Left colon (tissue), 2 donors: ENCODE measurements at regions not wholly inside any gene's neighbourhood (a gene's known extent, or its start where the extent isn't known, plus 50 kb on each side); places are given as distances from the start of the nearest gene placed in this dataset.
"Not testable (repeated sequence)": the region's sequence is repeated elsewhere in the genome, so short reads cannot be mapped to it uniquely, and the experiment has no call there.

Experiments
- ATAC-seq: fragments of 200-7000 bp; cut with Tn5 transposase; one replicate; pipeline ENCODE4 v1.9.1; 2020; ENCODE audit warnings: mild to moderate bottlenecking, moderate library complexity
- DNase-seq, 2 donors: peaks; one replicate each; pipeline ENCODE4 v3.0.0-alpha.2; 2020
- intact Hi-C, 2 donors: fragments of 100-400 bp; cut with DNase I in 1 of 2; cut with micrococcal nuclease in 1 of 2; formaldehyde crosslinking; loops; one replicate each; pipeline versions ENCODE4 v1.11.2 to v1.14.0; 2022; cut with DNase I, micrococcal nuclease
- donor health status: DM: no; HTN: no; CAD: no.
- donor health status: DM: yes; HTN: yes; CAD: no.

DNA sequence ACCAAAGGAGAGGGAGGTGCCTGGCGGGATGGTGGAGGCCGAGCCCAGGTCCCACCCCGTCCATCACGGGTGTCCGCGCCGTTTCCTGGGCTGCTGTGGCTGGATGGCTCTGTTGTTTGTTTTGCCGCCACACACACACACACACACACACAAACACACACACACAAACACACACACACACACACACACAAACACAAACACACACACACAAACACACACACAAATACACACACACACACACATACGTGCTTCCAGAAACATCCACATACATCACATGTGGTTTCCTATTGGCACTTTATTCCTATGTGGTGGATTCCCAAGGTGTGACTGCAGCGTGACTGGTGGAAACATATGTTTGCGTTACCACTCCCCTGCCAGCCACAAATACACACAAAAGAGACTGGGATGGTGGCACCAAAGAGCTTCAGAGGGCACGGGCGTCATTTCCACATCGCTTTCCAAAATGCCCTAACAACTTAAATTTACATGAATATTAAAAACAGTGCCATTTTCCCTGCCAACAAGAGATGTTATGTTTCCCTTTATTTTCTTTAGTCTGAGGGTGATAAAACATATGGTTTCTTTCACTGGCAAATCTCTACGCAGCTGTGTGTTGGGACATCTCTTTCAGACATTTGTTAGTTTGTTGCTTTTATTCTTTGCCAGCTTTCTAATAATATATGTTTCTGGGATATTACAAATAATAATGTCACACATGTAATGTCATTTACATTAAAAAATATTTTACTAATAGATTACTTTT is 356.8 kb downstream of the BRD1 start:
- no peak for DNase-seq
- intact Hi-C loops = no loop called here
- ATAC-seq = no peak

GRCh38 chr22:49469896-49470740 is 357.6 kb downstream of the BRD1 start:
- ATAC-seq (no peak), DNase-seq (no peak)
- intact Hi-C loops = no loop called here

DNA sequence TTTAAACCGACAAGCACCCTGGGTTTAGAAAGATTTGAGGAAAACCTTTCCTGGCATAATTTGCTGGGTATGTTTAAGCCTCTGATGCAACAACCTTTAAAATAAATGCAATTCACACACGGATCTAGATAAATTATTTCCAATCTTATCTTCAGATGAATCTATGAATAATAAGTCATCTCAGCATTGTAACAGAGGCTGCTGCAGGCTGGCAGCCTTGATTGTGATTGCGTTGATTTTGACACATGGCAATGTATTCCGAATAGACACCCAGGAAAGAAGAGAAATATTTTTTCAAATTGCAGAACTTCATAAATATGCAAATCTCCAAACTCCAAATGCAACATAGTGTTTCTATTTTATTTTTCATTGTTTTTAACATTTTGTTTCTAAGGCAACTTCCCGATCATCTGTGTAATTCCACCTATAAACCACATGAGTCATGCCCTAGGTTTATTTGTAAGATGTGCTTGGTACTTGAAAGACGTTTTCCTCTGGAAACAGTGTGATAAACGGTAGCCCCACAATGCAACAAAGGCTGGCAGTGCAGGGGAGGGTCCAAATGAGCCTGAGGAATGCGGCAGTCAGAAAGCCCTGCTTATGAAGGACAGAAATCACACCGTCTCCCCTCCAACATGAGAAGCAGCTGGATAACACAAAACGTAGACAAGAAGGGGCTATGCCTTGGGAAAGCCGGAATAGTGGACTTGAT is 359.0 kb downstream of the BRD1 start:
- ATAC-seq = no peak
- no peak for DNase-seq
- intact Hi-C loops = no loop called here

DNA sequence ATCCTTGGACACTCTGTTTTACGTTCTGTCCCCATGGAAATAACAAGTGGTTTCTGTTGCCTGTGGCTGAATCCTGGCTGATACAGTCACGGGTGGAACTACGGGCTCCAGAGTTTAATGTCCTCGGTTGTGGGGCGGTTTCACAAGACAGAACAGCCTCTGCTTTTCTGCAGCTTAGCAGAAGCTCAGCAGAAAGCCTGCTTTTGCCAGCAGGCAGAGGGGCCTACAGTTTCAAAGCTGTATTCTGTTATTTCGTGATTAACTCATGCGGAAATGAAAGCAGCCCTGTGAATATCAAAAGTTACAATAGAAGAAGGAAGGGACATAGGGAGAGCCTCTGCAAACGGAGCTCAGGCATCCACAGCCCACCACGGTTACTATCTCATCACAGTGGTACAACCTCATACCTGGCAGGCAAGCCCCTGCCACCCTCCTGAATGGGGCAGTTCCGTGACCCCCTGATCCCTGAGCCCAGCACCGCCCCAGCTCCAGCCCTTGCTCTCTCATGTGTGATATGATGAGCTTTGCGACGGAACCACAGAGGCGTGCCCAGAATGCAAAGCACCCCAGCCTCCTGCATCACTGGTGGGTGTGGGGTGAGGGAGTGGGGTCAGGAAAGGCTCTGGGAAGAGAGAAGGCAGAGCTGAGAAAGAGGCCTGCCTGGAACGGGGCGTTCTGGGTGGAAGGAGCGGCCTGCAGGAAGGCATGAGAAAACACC is 360.6 kb downstream of the BRD1 start:
- ATAC-seq = no peak
- no peak for DNase-seq
- intact Hi-C loops = no loop called here

DNA sequence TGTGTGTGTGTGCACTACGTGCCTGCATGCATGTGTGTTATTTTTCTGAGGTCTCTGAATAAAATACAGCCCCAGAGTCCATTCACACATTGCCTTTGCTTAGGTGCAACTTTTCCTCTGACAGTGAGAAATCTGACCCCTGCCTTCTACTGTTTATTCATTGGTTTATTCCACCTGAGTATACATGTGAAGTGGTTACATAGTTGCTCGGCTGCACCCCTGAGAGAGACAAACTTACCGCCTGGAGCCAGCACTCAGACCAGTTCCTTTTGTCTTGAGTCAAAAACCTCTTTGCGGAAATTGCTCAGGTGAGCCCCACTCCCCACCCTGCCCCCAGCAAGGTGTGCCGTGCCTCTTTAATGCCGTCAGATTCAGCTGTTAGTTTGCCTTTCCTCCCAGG is 363.6 kb downstream of the BRD1 start:
- intact Hi-C loops = no loop called here
- ATAC-seq (no peak), DNase-seq (no peak)

GRCh38 chr22:49462795-49463194 is 364.9 kb downstream of the BRD1 start:
- DNase-seq = no peak
- no peak for ATAC-seq
- intact Hi-C loops = no loop called here

DNA sequence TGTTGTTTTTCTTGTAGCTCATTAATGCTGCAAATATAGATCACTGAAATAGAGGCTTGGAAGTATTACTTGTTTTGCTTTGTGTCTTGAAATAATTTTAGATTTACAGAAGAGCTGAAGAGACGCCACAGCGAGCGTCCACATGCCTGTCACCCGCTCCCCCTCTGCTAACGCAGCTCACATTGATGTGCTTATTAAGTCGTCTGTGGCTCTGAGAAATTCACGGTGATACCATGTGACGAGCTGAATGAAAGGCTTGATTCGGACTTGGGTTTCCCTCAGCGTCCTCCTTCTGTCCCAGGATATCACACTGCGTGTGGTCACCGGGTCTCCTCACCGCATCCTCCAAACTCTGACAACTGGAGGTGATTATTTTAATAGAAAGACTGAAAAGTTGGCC is 365.4 kb downstream of the BRD1 start:
- intact Hi-C loops = no loop called here
- no peak for DNase-seq

GRCh38 chr22:49461674-49462073 is 366.0 kb downstream of the BRD1 start:
- DNase-seq (no peak), ATAC-seq (no peak)
- intact Hi-C loops = no loop called here

More for the DNA sequence above, 365.4 kb downstream of the BRD1 start:
- no peak for ATAC-seq

- no peak for DNase-seq
- no peak for ATAC-seq
- intact Hi-C loops = no loop called here
Observed at GRCh38 chr22:49460592-49461281, 366.9 kb downstream of the BRD1 start.

- ATAC-seq (no peak), DNase-seq (no peak)
- intact Hi-C loops = no loop called here
Observed at GRCh38 chr22:49460091-49460490, 367.6 kb downstream of the BRD1 start.

GRCh38 chr22:49458708-49459099 is 369.0 kb downstream of the BRD1 start:
- intact Hi-C loops = no loop called here
- ATAC-seq (no peak), DNase-seq (no peak)

GRCh38 chr22:49457946-49458707 is 369.5 kb downstream of the BRD1 start:
- ATAC-seq (no peak), DNase-seq (no peak)
- intact Hi-C loops = no loop called here

DNA sequence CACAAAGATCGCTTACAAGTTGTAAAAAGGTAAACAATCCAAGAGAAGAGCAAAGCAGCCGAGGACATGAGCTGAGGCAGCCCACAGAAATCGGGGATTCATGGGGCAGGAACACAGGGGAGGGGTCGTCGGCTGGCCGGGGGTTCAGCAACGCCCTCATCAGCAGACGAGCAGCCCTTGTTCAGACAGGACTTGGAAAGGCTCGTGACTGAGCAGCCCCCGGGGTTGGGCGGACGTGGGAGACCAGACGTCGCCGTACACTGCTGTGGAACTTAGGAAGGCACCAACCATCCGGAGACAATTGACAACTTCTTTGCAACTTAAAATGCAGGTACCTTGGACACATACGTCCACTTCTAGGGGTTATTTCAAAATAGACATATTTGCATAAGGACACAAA is 370.5 kb downstream of the BRD1 start:
- intact Hi-C loops = no loop called here
- no peak for DNase-seq
- no peak for ATAC-seq

DNA sequence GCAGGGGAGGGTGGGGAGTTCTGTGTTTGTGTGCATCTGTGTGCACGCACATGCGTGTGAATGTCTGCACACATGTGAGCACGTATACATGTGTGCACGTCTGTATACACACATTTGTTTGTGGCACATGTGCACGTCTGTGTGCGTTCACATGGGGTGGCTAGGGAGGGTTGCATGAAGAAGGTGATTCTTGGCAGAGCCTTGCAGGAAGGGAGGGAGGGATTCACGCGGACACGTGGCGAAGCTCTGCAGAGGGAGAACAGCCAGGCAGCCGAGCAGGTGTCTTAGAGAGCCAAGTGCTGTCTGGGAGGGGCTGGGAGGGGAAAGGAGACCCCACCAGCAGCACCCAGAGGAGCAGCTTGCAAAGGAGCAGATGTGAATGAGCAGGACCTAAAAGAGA is 372.1 kb downstream of the BRD1 start:
- ATAC-seq (no peak), DNase-seq (no peak)
- intact Hi-C loops = no loop called here

- intact Hi-C loops = no loop called here
- DNase-seq = no peak
- no peak for ATAC-seq
Observed at GRCh38 chr22:49454726-49455125, 372.9 kb downstream of the BRD1 start.

GRCh38 chr22:49453771-49454170 is 373.9 kb downstream of the BRD1 start:
- intact Hi-C loops = no loop called here
- DNase-seq (no peak), ATAC-seq (no peak)

GRCh38 chr22:49453019-49453418 is 374.7 kb downstream of the BRD1 start:
- DNase-seq, intact Hi-C loops, ATAC-seq: not testable (repeated sequence)

DNA sequence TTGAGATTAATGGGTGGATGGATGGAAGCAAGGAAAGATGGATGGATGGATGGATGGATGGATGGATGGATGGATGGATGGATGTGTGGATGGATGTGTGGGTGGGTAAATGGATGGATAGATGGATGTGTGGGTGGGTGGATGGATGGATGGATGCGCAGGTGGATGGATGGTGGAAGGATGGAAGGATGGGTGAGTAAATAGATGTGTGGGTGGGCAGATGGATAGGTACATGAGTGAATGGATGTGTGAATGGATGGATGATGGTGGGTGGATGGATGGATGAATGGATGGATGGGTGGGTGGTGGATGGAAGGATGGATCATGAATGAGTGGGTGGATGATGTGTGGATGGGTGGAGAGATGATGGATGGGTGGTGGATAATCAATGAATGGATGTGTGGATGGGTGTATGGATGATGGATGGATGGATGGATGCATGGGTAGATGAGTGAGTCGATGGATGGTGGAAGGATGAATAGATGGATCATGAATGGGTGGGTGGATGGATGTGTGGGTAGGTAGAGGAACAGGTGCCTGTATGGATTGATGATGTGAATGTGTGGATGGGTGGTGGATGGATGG is 375.2 kb downstream of the BRD1 start:
- DNase-seq = no peak
- intact Hi-C loops = no loop called here
- ATAC-seq = no peak
